ENCODE measurements at regions not wholly inside any gene's neighbourhood (a gene's known extent, or its start where the extent isn't known, plus 50 kb on each side); places are given as distances from the start of the nearest gene placed in this dataset.

- TF ChIP-seq CTCF (IDR thresholded peaks at IDR 0.05; ENCODE audit: poor library complexity) (no peak), EZH2phosphoT487 (IDR thresholded peaks at IDR 0.05; ENCODE audit: low read depth, severe bottlenecking, unreplicated experiment) (no peak)
Observed at GRCh38 chr6:90645634-90646033, 58.8 kb upstream of the MAP3K7 start.

Measured in hepatocyte (in vitro differentiated cells).